ENCODE measurements at regions not wholly inside any gene's neighbourhood (a gene's known extent, or its start where the extent isn't known, plus 50 kb on each side); places are given as distances from the start of the nearest gene placed in this dataset.
A peak's percentile ranks its signal among the peaks of the same experiment; 100 is the strongest.

GRCh38 chr18:22791310-22791610, 141.9 kb upstream of the RBBP8 start:
- no peaks in the 10 kb centered on the region for H3K27me3 ChIP-seq (ENCODE audit: insufficient read depth, low read length, poor library complexity, severe bottlenecking)
- H3K36me3 ChIP-seq (ENCODE audit: insufficient read depth, low read length), result no peaks in the 10 kb centered on the region
- TF ChIP-seq EZH2phosphoT487 (IDR thresholded peaks at IDR 0.05; ENCODE audit: borderline replicate concordance), result no peak
- no peak overlapping the region for H3K9ac ChIP-seq (ENCODE audit: low read depth, low read length, poor library complexity, severe bottlenecking)
- H3K79me2 ChIP-seq (ENCODE audit: insufficient read depth, low read length), result no peaks in the 10 kb centered on the region
- H3K4me2 ChIP-seq (ENCODE audit: low read depth, low read length, poor library complexity, severe bottlenecking), result no peak overlapping the region
- no peaks in the 10 kb centered on the region for H4K20me1 ChIP-seq (ENCODE audit: insufficient read depth, low read length, poor library complexity, severe bottlenecking)
- H2AFZ ChIP-seq (ENCODE audit: low read length), result no peak overlapping the region
- no peak overlapping the region for H3K4me3 ChIP-seq (ENCODE audit: low read length, poor library complexity, severe bottlenecking)
- no peaks in the 10 kb centered on the region for H3K4me1 ChIP-seq (ENCODE audit: insufficient read depth, low read length, poor library complexity, severe bottlenecking)
- no peaks in the 10 kb centered on the region for H3F3A ChIP-seq (ENCODE audit: low read depth)
- H3K9me2 ChIP-seq (replicated peaks; ENCODE audit: low read depth, low read length), result no peaks in the 10 kb centered on the region
- H3K9me3 ChIP-seq (ENCODE audit: insufficient read depth, low read depth, low read length), result no peaks in the 10 kb centered on the region

GRCh38 chr18:22796113-22796512, 137.0 kb upstream of the RBBP8 start:
- H3K4me1 ChIP-seq (ENCODE audit: insufficient read depth, low read length, poor library complexity, severe bottlenecking), result no peaks in the 10 kb centered on the region
- H3K27me3 ChIP-seq (ENCODE audit: insufficient read depth, low read length, poor library complexity, severe bottlenecking), result no peaks in the 10 kb centered on the region

GRCh38 chr18:22800551-22800951, 132.6 kb upstream of the RBBP8 start:
- no peaks in the 10 kb centered on the region for H3K27me3 ChIP-seq (ENCODE audit: insufficient read depth, low read length, poor library complexity, severe bottlenecking)
- H2AFZ ChIP-seq (ENCODE audit: low read length), result no peak overlapping the region
- no peaks in the 10 kb centered on the region for H3K36me3 ChIP-seq (ENCODE audit: insufficient read depth, low read length)
- H3K79me2 ChIP-seq (ENCODE audit: insufficient read depth, low read length), result no peaks in the 10 kb centered on the region
- no peaks in the 10 kb centered on the region for H3K9me3 ChIP-seq (ENCODE audit: insufficient read depth, low read depth, low read length)
- H3K4me3 ChIP-seq (ENCODE audit: low read length, poor library complexity, severe bottlenecking), result no peak overlapping the region
- H3F3A ChIP-seq (ENCODE audit: low read depth), result no peaks in the 10 kb centered on the region
- no peaks in the 10 kb centered on the region for H4K20me1 ChIP-seq (ENCODE audit: insufficient read depth, low read length, poor library complexity, severe bottlenecking)
- TF ChIP-seq CTCF (conservative IDR thresholded peaks at IDR 0.05; ENCODE audit: low read length) (no peak), EZH2phosphoT487 (IDR thresholded peaks at IDR 0.05; ENCODE audit: borderline replicate concordance) (no peak)
- no peak overlapping the region for H3K9ac ChIP-seq (ENCODE audit: low read depth, low read length, poor library complexity, severe bottlenecking)
- H3K9me2 ChIP-seq (replicated peaks; ENCODE audit: low read depth, low read length), result no peaks in the 10 kb centered on the region
- no peak overlapping the region for H3K4me2 ChIP-seq (ENCODE audit: low read depth, low read length, poor library complexity, severe bottlenecking)
- no peaks in the 10 kb centered on the region for H3K4me1 ChIP-seq (ENCODE audit: insufficient read depth, low read length, poor library complexity, severe bottlenecking)

More at GRCh38 chr18:22796113-22796512, 137.0 kb upstream of the RBBP8 start:
- Histone ChIP-seq H3F3A (ENCODE audit: low read depth) (no peaks in the 10 kb centered on the region), H4K20me1 (ENCODE audit: insufficient read depth, low read length, poor library complexity, severe bottlenecking) (no peaks in the 10 kb centered on the region), H3K79me2 (ENCODE audit: insufficient read depth, low read length) (no peaks in the 10 kb centered on the region), H3K9me2 (replicated peaks; ENCODE audit: low read depth, low read length) (no peaks in the 10 kb centered on the region), H3K4me2 (ENCODE audit: low read depth, low read length, poor library complexity, severe bottlenecking) (no peak overlapping the region), H3K9me3 (ENCODE audit: insufficient read depth, low read depth, low read length) (no peaks in the 10 kb centered on the region), H2AFZ (ENCODE audit: low read length) (no peak overlapping the region), H3K9ac (ENCODE audit: low read depth, low read length, poor library complexity, severe bottlenecking) (no peak overlapping the region), H3K36me3 (ENCODE audit: insufficient read depth, low read length) (no peaks in the 10 kb centered on the region), H3K4me3 (ENCODE audit: low read length, poor library complexity, severe bottlenecking) (no peak overlapping the region)
- TF ChIP-seq EZH2phosphoT487 (IDR thresholded peaks at IDR 0.05; ENCODE audit: borderline replicate concordance), result no peak
- TF ChIP-seq CTCF (conservative IDR thresholded peaks at IDR 0.05; ENCODE audit: low read length), result no peak

GRCh38 chr18:22813648-22814328, 119.3 kb upstream of the RBBP8 start:
- no peak overlapping the region for H3K4me3 ChIP-seq (ENCODE audit: low read length, poor library complexity, severe bottlenecking)
- no peaks in the 10 kb centered on the region for H3F3A ChIP-seq (ENCODE audit: low read depth)
- H3K9me3 ChIP-seq (ENCODE audit: insufficient read depth, low read depth, low read length), result no peaks in the 10 kb centered on the region
- H3K4me2 ChIP-seq (ENCODE audit: low read depth, low read length, poor library complexity, severe bottlenecking), result peak overlapping the region; percentile 25
- H3K79me2 ChIP-seq (ENCODE audit: insufficient read depth, low read length), result no peaks in the 10 kb centered on the region
- no peaks in the 10 kb centered on the region for H3K9me2 ChIP-seq (replicated peaks; ENCODE audit: low read depth, low read length)
- no peaks in the 10 kb centered on the region for H4K20me1 ChIP-seq (ENCODE audit: insufficient read depth, low read length, poor library complexity, severe bottlenecking)
- H3K9ac ChIP-seq (ENCODE audit: low read depth, low read length, poor library complexity, severe bottlenecking), result no peak overlapping the region
- H2AFZ ChIP-seq (ENCODE audit: low read length), result peak overlapping the region; percentile 44; the same call in 1 of the 2 replicates
- H3K4me1 ChIP-seq (ENCODE audit: insufficient read depth, low read length, poor library complexity, severe bottlenecking), result no peaks in the 10 kb centered on the region
- no peaks in the 10 kb centered on the region for H3K36me3 ChIP-seq (ENCODE audit: insufficient read depth, low read length)
- TF ChIP-seq EZH2phosphoT487 (IDR thresholded peaks at IDR 0.05; ENCODE audit: borderline replicate concordance) (no peak), CTCF (conservative IDR thresholded peaks at IDR 0.05; ENCODE audit: low read length) (peak; percentile 84)
- H3K27me3 ChIP-seq (ENCODE audit: insufficient read depth, low read length, poor library complexity, severe bottlenecking), result no peaks in the 10 kb centered on the region
